Keratinocyte (primary cell): ENCODE measurements at regions not wholly inside any gene's neighbourhood (a gene's known extent, or its start where the extent isn't known, plus 50 kb on each side); places are given as distances from the start of the nearest gene placed in this dataset.
"Not testable (repeated sequence)": the region's sequence is repeated elsewhere in the genome, so short reads cannot be mapped to it uniquely, and the experiment has no call there.

ENCODE experiments used
- DNase-seq: peaks from one replicate; pipeline ENCODE4 v3.0.0-alpha.2; 2011; ENCODE audit warnings: low read depth, missing footprints, low spot score
- FAIRE-seq: peaks from 2 replicates; lab custom pipeline; 2011; peaks lifted over from hg19 to GRCh38; lab: Jason Lieb, UNC
- H2AFZ ChIP-seq: 2 replicates; pipeline ENCODE4 v1.6.0; 2012; ENCODE audit warnings: low read length, control low read depth, inconsistent platforms; ENCODE audit not compliant: control insufficient read depth
- H3K27ac ChIP-seq: 2 replicates; pipeline ENCODE4 v1.5.1; 2011; ENCODE audit warnings: low read length; ENCODE audit not compliant: control insufficient read depth, insufficient read depth
- H3K27me3 ChIP-seq: 3 replicates; pipeline ENCODE4 v1.6.0; 2011; ENCODE audit warnings: low read length; ENCODE audit not compliant: control insufficient read depth, insufficient read depth; ENCODE audit errors: extremely low read depth
- H3K36me3 ChIP-seq, 2 experiments: 2 replicates in 1 of 2; 3 replicates in 1 of 2; pipeline ENCODE4 v1.5.1; 2011; ENCODE audit warnings: low read length in 2 of 2, mild to moderate bottlenecking in 1 of 2; ENCODE audit not compliant: control insufficient read depth in 2 of 2, insufficient read depth in 2 of 2; ENCODE audit errors: extremely low read depth in 1 of 2
- H3K4me1 ChIP-seq: 3 replicates; pipeline ENCODE4 v1.5.1; 2011; ENCODE audit warnings: low read length; ENCODE audit not compliant: control insufficient read depth, insufficient read depth; ENCODE audit errors: extremely low read depth
- H3K4me2 ChIP-seq: 3 replicates; pipeline ENCODE4 v1.6.0; 2011; ENCODE audit warnings: low read depth, low read length; ENCODE audit not compliant: control insufficient read depth, insufficient read depth; ENCODE audit errors: extremely low read depth
- H3K4me3 ChIP-seq, 3 experiments: fragments of 200-600 bp in 1 of 3; sonication (generic) in 1 of 3; 2 replicates in 2 of 3; 3 replicates in 1 of 3; pipeline ENCODE4 v1.5.1; 2011 to 2016; ENCODE audit warnings: low read length in 3 of 3, mild to moderate bottlenecking in 3 of 3, control low read depth in 2 of 3, inconsistent platforms in 1 of 3, low read depth in 1 of 3, mixed read lengths in 1 of 3, mixed run types in 1 of 3, moderate library complexity in 1 of 3; ENCODE audit not compliant: control insufficient read depth in 2 of 3, insufficient read depth in 2 of 3; ENCODE audit errors: extremely low read depth in 1 of 3
- H3K79me2 ChIP-seq: 2 replicates; pipeline ENCODE4 v1.6.0; 2012; ENCODE audit warnings: low read length; ENCODE audit not compliant: control insufficient read depth, insufficient read depth
- H3K9ac ChIP-seq: 3 replicates; pipeline ENCODE4 v1.6.0; 2011; ENCODE audit warnings: low read length; ENCODE audit not compliant: control insufficient read depth, insufficient read depth; ENCODE audit errors: extremely low read depth
- H3K9me1 ChIP-seq: 3 replicates; pipeline ENCODE4 v1.6.0; 2011; ENCODE audit warnings: low read length; ENCODE audit not compliant: control insufficient read depth, insufficient read depth; ENCODE audit errors: extremely low read depth
- H3K9me3 ChIP-seq: 2 replicates; pipeline ENCODE4 v1.5.1; 2012; ENCODE audit warnings: low read depth, low read length; ENCODE audit not compliant: control insufficient read depth
- H4K20me1 ChIP-seq: 3 replicates; pipeline ENCODE4 v1.6.0; 2011; ENCODE audit warnings: low read length; ENCODE audit not compliant: control insufficient read depth, insufficient read depth; ENCODE audit errors: extremely low read depth
- CTCF ChIP-seq, 3 experiments: IDR thresholded peaks in 1 of 3; conservative IDR thresholded peaks in 1 of 3; optimal IDR thresholded peaks in 1 of 3; 2 replicates in 2 of 3; 3 replicates in 1 of 3; pipeline versions ENCODE3 to v1.5.1; 2011; ENCODE audit warnings: low read length in 3 of 3, mild to moderate bottlenecking in 3 of 3, moderate library complexity in 2 of 3, control low read depth in 1 of 3, inconsistent platforms in 1 of 3; ENCODE audit not compliant: insufficient read depth in 2 of 3; ENCODE audit errors: extremely low read depth in 1 of 3
- EZH2 ChIP-seq: IDR thresholded peaks from one replicate; pipeline ENCODE4 v1.6.1; 2012; ENCODE audit warnings: inconsistent platforms, mild to moderate bottlenecking, low read length, moderate library complexity
- dilution Hi-C: fragments of 300-500 bp; cut with MboI; formaldehyde crosslinking; loops from one replicate; pipeline ENCODE4 v1.7.0; 2020; ENCODE audit warnings: low sequenced_read_pairs; ENCODE audit not compliant: extremely low pct_ligation_motif_present

DNA sequence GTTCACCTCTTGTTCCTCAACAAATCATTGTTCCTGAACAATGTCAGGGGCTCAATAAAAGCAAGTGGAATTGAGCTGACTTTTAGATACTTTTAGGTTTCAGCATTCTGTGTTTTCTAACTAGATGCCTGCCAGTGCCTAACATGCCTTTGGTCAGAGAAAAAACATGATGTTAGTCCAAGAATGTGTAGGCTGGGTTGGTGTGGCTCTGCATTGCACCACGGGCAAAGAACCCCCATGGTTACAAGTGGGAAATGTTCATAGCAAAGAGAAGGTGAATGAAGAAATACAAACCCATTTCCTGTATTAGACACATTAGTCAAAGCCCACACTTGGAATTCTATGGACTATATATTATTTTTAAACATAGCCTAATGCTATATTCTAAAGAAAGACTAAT lies 193.3 kb downstream of the TMEM200A start:
- no peak for DNase-seq
- H3K4me1 ChIP-seq = no peaks in the 10 kb centered on the region
- no peaks in the 10 kb centered on the region for H4K20me1 ChIP-seq
- dilution Hi-C loops = no loop called here
- H3K4me2 ChIP-seq = no peak overlapping the region
- no peak overlapping the region for H3K4me3 ChIP-seq
- TF ChIP-seq EZH2 (no peak), CTCF (optimal IDR thresholded peaks at IDR 0.05 in 1 of 3, IDR thresholded peaks at IDR 0.05 in 1 of 3, conservative IDR thresholded peaks at IDR 0.05 in 1 of 3; ENCODE audit: extremely low read depth in 1 of 3, insufficient read depth in 2 of 3, low read length in 3 of 3) (no peak)
- no peak overlapping the region for H3K9ac ChIP-seq
- no peaks in the 10 kb centered on the region for H3K9me3 ChIP-seq
- no peak overlapping the region for H3K27ac ChIP-seq
- H3K9me1 ChIP-seq = no peaks in the 10 kb centered on the region
- FAIRE-seq = no peak
- H2AFZ ChIP-seq = no peak overlapping the region
- H3K27me3 ChIP-seq = no peaks in the 10 kb centered on the region
- H3K36me3 ChIP-seq = no peaks in the 10 kb centered on the region
- H3K79me2 ChIP-seq = no peaks in the 10 kb centered on the region

- H3K9me1 ChIP-seq = no peaks in the 10 kb centered on the region
- no peaks in the 10 kb centered on the region for H3K9me3 ChIP-seq
- no peak overlapping the region for H3K27ac ChIP-seq
- no peaks in the 10 kb centered on the region for H3K79me2 ChIP-seq
- DNase-seq = no peak
- H3K4me3 ChIP-seq = no peak overlapping the region
- H3K4me1 ChIP-seq = no peaks in the 10 kb centered on the region
- no peak for FAIRE-seq
- H2AFZ ChIP-seq = no peak overlapping the region
- H3K36me3 ChIP-seq = no peaks in the 10 kb centered on the region
- dilution Hi-C loops = no loop called here
- H3K9ac ChIP-seq = no peak overlapping the region
- no peak overlapping the region for H3K4me2 ChIP-seq
- no peaks in the 10 kb centered on the region for H4K20me1 ChIP-seq
- H3K27me3 ChIP-seq = no peaks in the 10 kb centered on the region
- TF ChIP-seq EZH2 (no peak), CTCF (optimal IDR thresholded peaks at IDR 0.05 in 1 of 3, IDR thresholded peaks at IDR 0.05 in 1 of 3, conservative IDR thresholded peaks at IDR 0.05 in 1 of 3; ENCODE audit: extremely low read depth in 1 of 3, insufficient read depth in 2 of 3, low read length in 3 of 3) (no peak)
Observed at GRCh38 chr6:130560231-130560630, 194.4 kb downstream of the TMEM200A start.

- H3K4me1 ChIP-seq, H3K9me3 ChIP-seq, H3K4me2 ChIP-seq, DNase-seq, H2AFZ ChIP-seq, H3K4me3 ChIP-seq, H3K27ac ChIP-seq, H3K79me2 ChIP-seq, H3K9me1 ChIP-seq, H3K27me3 ChIP-seq, H3K9ac ChIP-seq, H3K36me3 ChIP-seq, dilution Hi-C loops, H4K20me1 ChIP-seq: not testable (repeated sequence)
- FAIRE-seq = peak; percentile 53
Observed at GRCh38 chr6:130561159-130561558, 195.3 kb downstream of the TMEM200A start.
